ENCODE measurements at regions not wholly inside any gene's neighbourhood (a gene's known extent, or its start where the extent isn't known, plus 50 kb on each side); places are given as distances from the start of the nearest gene placed in this dataset.

- no peaks in the 10 kb centered on the region for H3K9me3 Mint-ChIP-seq
- CTCF ChIA-PET = no interaction called here
- no peaks in the 10 kb centered on the region for H3K36me3 Mint-ChIP-seq (ENCODE audit: low read depth)
- DNase-seq = no peak
- no peak overlapping the region for H3K27ac Mint-ChIP-seq
- H3K27me3 Mint-ChIP-seq = no peaks in the 10 kb centered on the region
- H3K4me1 Mint-ChIP-seq = no peaks in the 10 kb centered on the region
- no peak overlapping the region for H3K4me3 Mint-ChIP-seq
- POLR2A ChIA-PET = no interaction called here
These were observed 136.7 kb downstream of the DKK1 start for GRCh38 chr10:52450762-52451291.

- Mint-ChIP-seq H3K27ac (no peak overlapping the region), H3K9me3 (no peaks in the 10 kb centered on the region), H3K27me3 (no peaks in the 10 kb centered on the region), H3K4me3 (no peak overlapping the region), H3K36me3 (ENCODE audit: low read depth) (no peaks in the 10 kb centered on the region), H3K4me1 (no peaks in the 10 kb centered on the region)
- ChIA-PET CTCF (no interaction called here), POLR2A (no interaction called here)
- no peak for DNase-seq
These were observed 137.7 kb downstream of the DKK1 start for GRCh38 chr10:52451817-52452216.

DNA sequence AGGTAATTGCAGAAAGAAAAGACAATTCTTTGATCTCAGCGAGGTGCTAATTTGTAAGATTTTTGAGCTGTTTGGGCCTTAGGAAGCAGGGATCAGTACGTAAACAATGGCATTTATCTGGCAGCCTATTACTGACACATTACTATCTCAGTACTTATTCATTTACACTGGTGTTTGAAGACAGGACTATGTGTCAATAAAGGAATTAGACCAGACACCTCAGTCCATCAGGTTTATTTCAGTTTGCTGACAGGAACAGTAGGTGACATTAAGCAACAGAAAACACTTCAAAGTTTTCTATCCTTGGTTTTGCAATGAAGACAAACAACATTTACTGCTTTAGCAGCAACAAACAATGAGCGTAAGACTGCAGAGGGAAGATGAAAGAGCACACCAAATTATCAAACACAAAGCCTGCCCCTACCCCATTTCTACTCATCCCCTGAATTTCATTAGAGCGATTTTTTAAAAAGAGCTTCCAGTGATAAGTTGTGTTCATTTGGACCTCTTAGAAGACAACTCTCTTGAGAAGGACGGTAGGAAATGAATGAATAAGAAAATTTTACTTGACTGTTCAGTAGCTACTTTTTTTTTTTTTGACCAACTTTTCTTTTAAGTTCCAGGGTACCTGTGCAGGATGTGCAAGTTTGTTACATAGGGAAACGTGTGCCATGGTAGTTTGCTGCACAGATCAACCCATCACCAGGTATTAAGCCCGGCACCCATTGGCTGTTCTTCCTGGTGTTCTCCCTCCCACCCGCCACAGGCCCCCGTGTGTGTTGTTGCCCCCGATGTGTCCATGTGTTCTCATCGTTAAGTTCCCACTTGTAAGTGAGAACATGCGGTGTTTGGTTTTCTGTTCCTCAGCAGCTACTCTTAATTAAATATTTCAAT lies 138.8 kb downstream of the DKK1 start:
- H3K27me3 Mint-ChIP-seq = no peaks in the 10 kb centered on the region
- H3K27ac Mint-ChIP-seq = no peak overlapping the region
- no peaks in the 10 kb centered on the region for H3K4me1 Mint-ChIP-seq
- H3K9me3 Mint-ChIP-seq = no peaks in the 10 kb centered on the region
- ChIA-PET POLR2A (no interaction called here), CTCF (no interaction called here)
- no peak for DNase-seq
- H3K36me3 Mint-ChIP-seq (ENCODE audit: low read depth) = no peaks in the 10 kb centered on the region
- no peak overlapping the region for H3K4me3 Mint-ChIP-seq

- POLR2A ChIA-PET = no interaction called here
- no peaks in the 10 kb centered on the region for H3K9me3 Mint-ChIP-seq
- no peak overlapping the region for H3K27ac Mint-ChIP-seq
- H3K4me1 Mint-ChIP-seq = no peaks in the 10 kb centered on the region
- no peaks in the 10 kb centered on the region for H3K36me3 Mint-ChIP-seq (ENCODE audit: low read depth)
- CTCF ChIA-PET = no interaction called here
- no peak for DNase-seq
- no peak overlapping the region for H3K4me3 Mint-ChIP-seq
- no peaks in the 10 kb centered on the region for H3K27me3 Mint-ChIP-seq
These were observed 139.4 kb downstream of the DKK1 start for GRCh38 chr10:52453501-52453900.

DNA sequence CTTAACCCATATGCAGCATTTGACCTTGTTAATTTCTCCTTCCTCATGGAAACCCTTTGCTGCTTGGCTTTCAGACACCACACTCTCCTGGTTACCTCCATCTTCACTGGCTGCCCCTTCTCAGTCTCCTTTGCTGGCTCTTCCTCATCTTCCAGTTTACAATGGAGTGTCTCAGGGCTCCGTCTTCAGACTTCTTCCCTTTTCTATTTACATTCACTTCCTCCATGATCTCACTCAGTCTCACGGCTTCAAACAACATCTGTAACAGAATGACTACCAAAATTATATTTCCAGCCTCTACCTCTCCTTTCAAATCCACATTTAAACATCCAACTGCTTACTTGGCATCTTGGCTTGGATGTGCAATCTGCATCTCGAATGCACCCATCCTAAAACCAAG lies 140.4 kb downstream of the DKK1 start:
- H3K4me1 Mint-ChIP-seq = no peaks in the 10 kb centered on the region
- no peak for DNase-seq
- H3K4me3 Mint-ChIP-seq = no peak overlapping the region
- ChIA-PET POLR2A (no interaction called here), CTCF (no interaction called here)
- H3K27me3 Mint-ChIP-seq = no peaks in the 10 kb centered on the region
- no peak overlapping the region for H3K27ac Mint-ChIP-seq
- no peaks in the 10 kb centered on the region for H3K36me3 Mint-ChIP-seq (ENCODE audit: low read depth)
- peaks cover 2% of the 10 kb centered on the region for H3K9me3 Mint-ChIP-seq

GRCh38 chr10:52455098-52455497 lies 141.0 kb downstream of the DKK1 start:
- H3K4me3 Mint-ChIP-seq = no peak overlapping the region
- POLR2A ChIA-PET = no interaction called here
- no peaks in the 10 kb centered on the region for H3K36me3 Mint-ChIP-seq (ENCODE audit: low read depth)
- H3K27me3 Mint-ChIP-seq = no peaks in the 10 kb centered on the region
- CTCF ChIA-PET = no interaction called here
- peaks cover 2% of the 10 kb centered on the region for H3K9me3 Mint-ChIP-seq
- H3K4me1 Mint-ChIP-seq = no peaks in the 10 kb centered on the region
- no peak for DNase-seq
- H3K27ac Mint-ChIP-seq = no peak overlapping the region

DNA sequence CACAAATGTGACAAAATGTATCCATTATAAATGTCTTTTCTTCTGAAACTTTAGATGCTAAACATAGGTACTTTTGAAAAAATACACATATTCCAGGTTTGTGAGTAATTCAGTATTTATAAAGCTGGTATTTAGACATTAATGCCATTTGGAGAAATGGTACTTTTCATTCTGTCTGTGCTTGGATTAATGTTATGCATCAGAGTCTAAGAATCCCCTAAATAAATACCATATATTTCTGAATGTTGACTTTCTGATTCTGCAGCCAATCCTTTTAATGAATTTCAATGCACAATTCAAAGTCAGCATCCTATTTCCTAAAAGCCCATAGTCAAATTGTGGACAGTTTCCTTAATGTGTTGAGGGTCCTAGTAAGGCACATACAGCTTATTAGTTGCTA lies 145.0 kb downstream of the DKK1 start:
- Mint-ChIP-seq H3K36me3 (ENCODE audit: low read depth) (no peaks in the 10 kb centered on the region), H3K27ac (no peak overlapping the region), H3K27me3 (no peaks in the 10 kb centered on the region), H3K4me3 (no peak overlapping the region), H3K9me3 (peaks cover 4% of the 10 kb centered on the region), H3K4me1 (no peaks in the 10 kb centered on the region)
- no peak for DNase-seq
- POLR2A ChIA-PET = no interaction called here
- CTCF ChIA-PET = no interaction called here

- Mint-ChIP-seq H3K27ac (no peak overlapping the region), H3K4me3 (no peak overlapping the region), H3K9me3 (peaks cover 2% of the 10 kb centered on the region), H3K36me3 (ENCODE audit: low read depth) (no peaks in the 10 kb centered on the region), H3K27me3 (no peaks in the 10 kb centered on the region), H3K4me1 (no peaks in the 10 kb centered on the region)
- ChIA-PET POLR2A (interaction anchor here (1.2 kb wide), 1 partner anchor 10 kb away, joined by 3 read pairs; no protein-coding TSS in a partner anchor), CTCF (no interaction called here)
- no peak for DNase-seq
These were observed 149.7 kb downstream of the DKK1 start for GRCh38 chr10:52463826-52464225.

DNA sequence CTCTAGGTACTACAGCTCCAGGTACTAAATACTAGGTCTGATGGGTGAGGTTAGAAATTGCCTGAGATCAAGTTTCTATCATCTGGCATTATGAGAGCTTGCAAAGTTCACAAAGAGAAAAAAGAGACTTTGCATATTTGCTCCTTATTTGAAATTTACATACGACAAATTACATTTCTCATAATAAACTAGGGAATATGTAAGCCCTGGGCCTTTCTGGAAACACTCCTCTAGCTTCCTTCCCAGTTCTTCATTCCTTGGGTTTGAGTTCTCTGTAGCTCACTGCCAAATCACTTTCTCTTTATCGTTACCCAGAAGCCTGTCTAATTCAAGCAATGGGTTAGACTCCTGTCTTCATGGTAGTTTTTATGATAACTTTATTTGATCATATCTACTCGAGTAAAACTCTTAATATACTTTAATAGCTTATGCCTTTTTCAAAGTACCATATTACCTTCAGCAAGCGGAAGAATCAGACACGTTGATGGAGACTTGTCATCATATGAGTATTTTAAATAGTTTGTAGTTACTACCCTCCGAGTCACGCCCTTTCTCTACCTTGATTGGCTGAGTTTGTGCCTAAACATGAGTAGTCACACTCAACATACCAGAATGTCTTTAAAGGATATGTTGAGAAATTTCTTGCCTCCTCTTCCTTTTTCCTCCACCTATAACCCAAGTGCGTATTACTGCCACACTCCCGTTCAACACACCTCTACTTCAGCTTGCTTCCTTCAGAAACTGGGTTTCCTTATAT lies 150.5 kb downstream of the DKK1 start:
- ChIA-PET CTCF (no interaction called here), POLR2A (interaction anchor here (1.2 kb wide), 1 partner anchor 9 kb away, joined by 3 read pairs; no protein-coding TSS in a partner anchor)
- H3K4me3 Mint-ChIP-seq = no peak overlapping the region
- H3K27me3 Mint-ChIP-seq = no peaks in the 10 kb centered on the region
- no peaks in the 10 kb centered on the region for H3K4me1 Mint-ChIP-seq
- DNase-seq = no peak
- no peak overlapping the region for H3K27ac Mint-ChIP-seq
- no peaks in the 10 kb centered on the region for H3K36me3 Mint-ChIP-seq (ENCODE audit: low read depth)
- peaks cover 2% of the 10 kb centered on the region for H3K9me3 Mint-ChIP-seq

GRCh38 chr10:52465202-52465601 lies 151.1 kb downstream of the DKK1 start:
- ChIA-PET POLR2A (interaction anchor here (1.2 kb wide), 1 partner anchor 9 kb away, joined by 3 read pairs; no protein-coding TSS in a partner anchor), CTCF (no interaction called here)
- H3K27me3 Mint-ChIP-seq = no peaks in the 10 kb centered on the region
- H3K4me3 Mint-ChIP-seq = no peak overlapping the region
- no peaks in the 10 kb centered on the region for H3K4me1 Mint-ChIP-seq
- no peak overlapping the region for H3K27ac Mint-ChIP-seq
- no peaks in the 10 kb centered on the region for H3K36me3 Mint-ChIP-seq (ENCODE audit: low read depth)
- H3K9me3 Mint-ChIP-seq = peaks cover 2% of the 10 kb centered on the region
- no peak for DNase-seq

DNA sequence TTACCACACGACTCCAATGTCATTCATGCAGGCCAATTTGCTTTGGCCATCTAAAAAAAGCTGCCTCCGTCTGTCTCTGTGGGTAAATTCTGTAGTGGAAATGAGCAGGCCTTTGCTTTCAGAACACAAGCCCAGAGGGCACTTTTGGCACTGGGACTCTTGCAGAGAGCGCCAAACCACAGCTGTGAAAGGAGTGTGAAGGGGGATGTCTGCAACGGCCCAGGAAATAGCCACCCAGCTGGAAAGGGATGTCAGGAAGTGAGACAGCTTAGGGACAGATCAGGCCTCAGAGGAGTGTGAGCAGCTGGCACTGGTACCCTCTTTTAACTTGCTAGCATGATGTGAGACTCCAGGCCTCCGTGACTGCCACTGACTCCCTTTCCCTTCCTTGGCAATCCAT lies 152.4 kb downstream of the DKK1 start:
- CTCF ChIA-PET = no interaction called here
- POLR2A ChIA-PET = no interaction called here

DNA sequence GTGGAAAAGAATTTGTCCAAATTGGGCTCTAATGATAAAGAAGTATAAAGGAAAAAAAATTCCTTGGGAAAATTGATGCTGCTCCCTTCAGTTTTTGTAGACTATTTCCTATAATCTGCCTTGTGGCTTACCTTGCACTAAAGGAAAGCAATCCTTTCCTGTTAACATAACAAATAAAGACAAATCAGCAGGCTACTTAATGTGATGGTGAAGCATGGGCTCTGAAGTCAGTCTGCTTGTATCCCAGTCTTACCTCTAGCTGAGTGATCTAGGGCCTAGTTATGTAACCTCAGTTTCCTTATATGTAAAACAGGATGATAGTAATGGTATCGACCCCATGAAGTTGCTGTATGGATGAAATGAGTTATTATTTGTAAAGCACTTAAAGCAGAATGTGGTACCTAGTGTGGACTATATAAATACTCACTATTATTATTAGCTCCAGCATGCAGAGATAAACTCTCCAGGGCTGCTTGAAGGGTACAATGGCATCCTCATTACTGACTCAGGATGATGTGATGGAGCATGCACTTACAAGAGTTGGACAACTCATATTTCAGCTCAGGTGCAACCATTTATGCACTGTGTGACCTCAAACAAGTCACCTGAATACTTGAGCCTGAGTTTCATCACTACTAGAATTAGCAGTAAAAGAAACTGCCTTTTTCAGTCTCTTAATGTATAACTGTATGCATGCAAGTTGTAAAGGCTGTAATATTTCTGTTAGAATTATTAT lies 156.1 kb downstream of the DKK1 start:
- ChIA-PET POLR2A (no interaction called here), CTCF (no interaction called here)
- DNase-seq = no peak
- Mint-ChIP-seq H3K4me1 (no peaks in the 10 kb centered on the region), H3K27ac (no peak overlapping the region), H3K36me3 (ENCODE audit: low read depth) (no peaks in the 10 kb centered on the region), H3K27me3 (no peaks in the 10 kb centered on the region), H3K9me3 (no peaks in the 10 kb centered on the region), H3K4me3 (no peak overlapping the region)

More for the DNA sequence above, 152.4 kb downstream of the DKK1 start:
- H3K36me3 Mint-ChIP-seq (ENCODE audit: low read depth) = no peaks in the 10 kb centered on the region
- H3K9me3 Mint-ChIP-seq = no peaks in the 10 kb centered on the region
- H3K27ac Mint-ChIP-seq = no peak overlapping the region
- H3K4me3 Mint-ChIP-seq = no peak overlapping the region
- no peaks in the 10 kb centered on the region for H3K4me1 Mint-ChIP-seq
- no peaks in the 10 kb centered on the region for H3K27me3 Mint-ChIP-seq
- DNase-seq = no peak

- Mint-ChIP-seq H3K36me3 (ENCODE audit: low read depth) (no peaks in the 10 kb centered on the region), H3K4me1 (no peaks in the 10 kb centered on the region), H3K9me3 (peaks cover 1% of the 10 kb centered on the region), H3K27me3 (no peaks in the 10 kb centered on the region), H3K4me3 (no peak overlapping the region), H3K27ac (no peak overlapping the region)
- CTCF ChIA-PET = no interaction called here
- DNase-seq = no peak
- POLR2A ChIA-PET = no interaction called here
These were observed 158.5 kb downstream of the DKK1 start for GRCh38 chr10:52472406-52473146.
